ENCODE measurements at regions not wholly inside any gene's neighbourhood (a gene's known extent, or its start where the extent isn't known, plus 50 kb on each side); places are given as distances from the start of the nearest gene placed in this dataset.

GRCh38 chr13:60220072-60220471, 56.3 kb upstream of the DIAPH3 start:
- TF ChIP-seq EZH2 (conservative IDR thresholded peaks at IDR 0.05; ENCODE audit: low read depth, low read length), result no peak
- TF ChIP-seq ZBTB7A (CRISPR knock-in tag; IDR thresholded peaks at IDR 0.05), result no peak
- TF ChIP-seq NFYB (CRISPR knock-in tag; IDR thresholded peaks at IDR 0.05), result no peak
- TF ChIP-seq RCOR2 (CRISPR knock-in tag; IDR thresholded peaks at IDR 0.05), result no peak
- no peak for TF ChIP-seq CTCF (CRISPR knock-in tag; IDR thresholded peaks at IDR 0.05)
- no peak for TF ChIP-seq ZFP37 (CRISPR knock-in tag; IDR thresholded peaks at IDR 0.05; ENCODE audit: borderline replicate concordance)
